GM12873 (cell line): ENCODE measurements at regions not wholly inside any gene's neighbourhood (a gene's known extent, or its start where the extent isn't known, plus 50 kb on each side); places are given as distances from the start of the nearest gene placed in this dataset.

ENCODE experiments used
- CTCF ChIP-seq: IDR thresholded peaks from 2 replicates; pipeline ENCODE4 v1.5.1; 2012; ENCODE audit warnings: low read depth, mild to moderate bottlenecking, moderate library complexity, low read length, control low read depth; ENCODE audit not compliant: insufficient read depth; ENCODE audit errors: missing control alignments

DNA sequence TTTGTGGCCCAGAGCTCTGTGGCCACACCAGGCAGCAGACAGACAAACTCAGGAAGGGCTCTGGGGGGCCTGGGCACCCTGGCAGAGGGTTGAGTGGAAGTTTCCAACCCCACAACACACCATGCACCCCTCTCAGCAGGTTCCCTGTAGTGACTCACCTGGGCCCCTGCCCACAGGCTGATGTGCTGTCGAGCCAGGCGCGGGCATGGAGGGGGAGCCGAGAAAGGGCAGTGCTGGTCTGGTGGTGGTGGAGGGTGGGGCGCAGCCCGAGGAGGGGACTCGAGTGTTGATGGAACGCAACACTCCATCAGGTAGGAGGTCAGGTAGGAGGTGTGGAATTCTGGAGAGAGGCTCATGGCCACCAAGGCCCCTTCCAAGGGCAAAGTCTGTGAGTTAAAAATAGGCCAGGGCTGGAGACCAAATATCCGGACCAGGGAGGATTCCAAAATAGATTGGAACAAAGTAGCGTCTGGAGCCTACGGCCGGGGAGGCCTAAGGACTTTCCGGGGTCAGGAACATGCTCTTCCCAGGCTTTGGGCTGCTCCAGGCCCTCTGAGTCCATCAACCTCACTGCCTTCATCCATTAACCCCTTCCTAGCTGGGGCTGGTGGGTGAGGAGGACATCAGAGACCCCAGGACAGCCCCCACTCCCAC is 191.5 kb upstream of the AJAP1 start:
- TF ChIP-seq CTCF, result no peak

GRCh38 chr1:4463631-4464030 is 190.8 kb upstream of the AJAP1 start:
- no peak for TF ChIP-seq CTCF

- no peak for TF ChIP-seq CTCF
Observed at GRCh38 chr1:4464478-4464877, 189.9 kb upstream of the AJAP1 start.

DNA sequence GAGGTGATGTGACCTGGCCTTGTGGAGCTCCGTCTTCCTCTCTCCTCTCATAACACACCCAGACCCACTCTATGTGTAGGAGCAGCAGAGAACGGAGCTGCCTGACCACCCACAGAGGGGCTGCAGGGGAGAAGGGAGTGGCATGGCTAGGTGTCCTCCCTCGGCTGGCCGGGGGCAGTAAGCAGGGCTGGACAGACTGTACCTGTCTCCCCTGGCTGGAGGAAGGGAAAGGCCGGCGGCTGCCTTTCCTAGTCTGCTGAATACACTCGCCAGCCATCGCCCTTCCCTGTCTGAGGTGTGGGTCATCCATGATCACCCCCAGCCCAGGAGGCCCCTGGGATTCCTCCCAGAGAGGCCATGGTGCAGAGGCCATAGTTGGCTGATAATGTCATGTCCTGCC is 187.2 kb upstream of the AJAP1 start:
- TF ChIP-seq CTCF, result no peak

DNA sequence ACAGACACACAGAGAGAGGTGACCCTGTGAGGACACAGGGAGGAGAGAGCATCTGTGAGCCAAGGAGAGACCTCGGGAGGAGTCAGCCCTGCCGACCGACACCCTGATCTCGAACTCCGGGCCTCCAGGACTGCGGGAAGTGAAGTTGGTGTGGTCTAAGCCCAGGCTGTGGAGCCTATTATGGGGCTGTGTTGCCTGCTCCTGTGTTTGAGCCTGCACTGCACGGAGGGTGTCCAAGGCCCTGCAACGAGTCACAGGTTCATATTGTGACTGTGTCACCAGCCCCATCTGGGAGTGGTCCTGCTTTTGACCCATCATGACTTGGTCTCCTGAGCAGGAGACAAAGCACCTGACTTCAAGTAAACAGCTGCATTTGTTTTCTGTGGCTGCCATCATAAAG is 186.0 kb upstream of the AJAP1 start:
- TF ChIP-seq CTCF, result no peak

GRCh38 chr1:4468804-4469514 is 185.4 kb upstream of the AJAP1 start:
- TF ChIP-seq CTCF, result no peak

GRCh38 chr1:4476394-4476793 is 178.0 kb upstream of the AJAP1 start:
- no peak for TF ChIP-seq CTCF
